NCI-H345 (cell line): ENCODE measurements at regions not wholly inside any gene's neighbourhood (a gene's known extent, or its start where the extent isn't known, plus 50 kb on each side); places are given as distances from the start of the nearest gene placed in this dataset.
"Not testable (repeated sequence)": the region's sequence is repeated elsewhere in the genome, so short reads cannot be mapped to it uniquely, and the experiment has no call there.

Experiments
- DNase-seq: peaks from one replicate; lab custom pipeline; 2025; lab: John Stamatoyannopoulos, UW

DNA sequence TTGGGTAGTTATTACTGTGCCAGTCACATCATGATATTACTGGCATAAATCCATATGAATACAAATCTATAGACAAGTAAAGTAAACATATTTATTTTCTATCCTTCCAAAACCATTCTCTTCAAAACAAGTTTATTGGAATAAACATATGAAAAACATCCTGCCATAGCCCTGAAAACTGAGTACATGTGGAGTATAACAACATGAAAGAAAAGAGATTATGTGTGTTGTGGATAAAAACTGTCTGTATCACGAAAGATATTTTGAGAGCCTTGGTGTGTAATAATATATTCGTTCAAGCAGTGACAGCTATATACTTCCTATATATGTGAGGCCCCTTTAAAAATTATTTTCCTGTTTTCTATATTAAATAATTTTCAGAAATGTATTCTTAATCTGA, 1742.2 kb downstream of the ARAP2 start:
- no peak for DNase-seq

GRCh38 chr4:34504731-34505130, 1739.6 kb downstream of the ARAP2 start:
- not testable (repeated sequence) for DNase-seq

GRCh38 chr4:34506511-34507092, 1737.7 kb downstream of the ARAP2 start:
- not testable (repeated sequence) for DNase-seq

DNA sequence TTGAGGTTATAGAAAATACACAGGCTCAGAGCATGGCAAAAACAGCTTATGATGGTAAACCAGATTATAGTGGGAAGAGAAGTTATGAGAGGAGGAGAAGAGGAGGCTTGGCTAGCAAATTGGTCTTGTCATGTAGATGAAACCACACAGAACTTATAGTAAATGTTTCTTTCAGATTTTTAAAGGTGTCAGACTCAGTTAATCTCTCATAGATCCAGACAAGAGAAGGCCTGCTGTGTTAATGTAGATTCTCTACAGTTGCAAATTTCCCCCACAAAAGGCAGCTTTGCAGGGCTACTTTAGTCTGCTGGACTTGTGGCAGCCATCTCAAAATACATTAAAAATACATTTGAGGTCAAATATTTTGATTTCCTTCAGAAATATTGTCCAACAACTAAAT, 1731.7 kb downstream of the ARAP2 start:
- no peak for DNase-seq

DNA sequence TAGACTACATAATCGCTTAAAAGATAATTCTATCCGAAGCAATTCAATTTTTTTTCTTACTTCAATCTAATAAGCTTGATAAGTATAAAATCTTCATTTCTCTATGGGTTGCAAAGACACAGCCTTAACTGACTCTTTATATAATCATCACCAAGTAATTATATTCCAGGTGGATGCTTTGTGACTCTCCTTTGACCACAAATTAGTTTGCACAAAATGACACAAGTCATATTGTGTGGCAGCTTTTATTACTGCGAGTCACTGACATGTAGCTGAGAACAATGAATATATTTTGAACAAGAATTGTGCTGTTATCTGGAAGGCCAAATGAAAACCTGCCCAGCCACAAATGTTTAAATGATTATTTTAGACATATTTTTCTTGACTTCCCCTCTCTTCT, 1727.8 kb downstream of the ARAP2 start:
- no peak for DNase-seq

- DNase-seq = peak; percentile 47
Observed at GRCh38 chr4:34534916-34535315, 1709.4 kb downstream of the ARAP2 start.

- DNase-seq = peak; percentile 8
Observed at GRCh38 chr4:34566091-34566490, 1678.2 kb downstream of the ARAP2 start.

DNA sequence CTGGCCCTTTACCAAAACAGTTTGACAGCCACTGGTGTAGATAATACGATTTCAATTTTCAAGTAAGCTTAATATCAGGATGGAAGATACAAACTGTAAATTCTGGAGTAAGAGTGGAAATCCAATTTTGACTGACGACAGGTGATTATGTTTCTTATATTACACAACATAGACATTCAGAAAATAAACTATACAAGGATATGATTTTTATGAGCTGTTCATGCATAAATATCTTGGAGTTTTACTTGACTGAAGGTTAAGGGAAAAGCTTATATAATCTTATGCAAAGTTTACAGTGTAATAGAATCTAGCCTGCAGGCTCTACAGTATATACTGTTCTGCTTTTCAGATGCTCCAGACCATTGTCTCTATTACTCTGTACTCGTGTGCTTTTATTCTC, 1672.3 kb downstream of the ARAP2 start:
- DNase-seq = no peak

DNA sequence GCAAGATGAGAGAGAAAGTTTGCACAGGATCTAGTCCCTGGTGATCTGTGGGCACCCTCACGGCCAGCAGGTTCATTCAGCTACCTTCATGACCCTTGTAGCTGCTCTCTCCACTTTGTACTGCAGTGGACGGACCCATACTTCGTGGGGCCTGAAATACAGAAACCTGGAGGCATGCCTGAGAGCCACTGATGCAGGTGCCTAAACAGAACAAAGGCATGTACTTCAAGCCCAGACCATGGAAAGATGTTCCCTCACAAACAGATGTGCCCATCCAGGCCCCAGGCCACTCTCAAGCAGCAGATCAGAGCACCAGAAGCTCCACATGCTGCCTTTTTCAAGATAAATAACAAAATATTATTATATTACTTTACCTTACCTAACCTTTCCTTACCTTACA, 1629.0 kb downstream of the ARAP2 start:
- DNase-seq = no peak

DNA sequence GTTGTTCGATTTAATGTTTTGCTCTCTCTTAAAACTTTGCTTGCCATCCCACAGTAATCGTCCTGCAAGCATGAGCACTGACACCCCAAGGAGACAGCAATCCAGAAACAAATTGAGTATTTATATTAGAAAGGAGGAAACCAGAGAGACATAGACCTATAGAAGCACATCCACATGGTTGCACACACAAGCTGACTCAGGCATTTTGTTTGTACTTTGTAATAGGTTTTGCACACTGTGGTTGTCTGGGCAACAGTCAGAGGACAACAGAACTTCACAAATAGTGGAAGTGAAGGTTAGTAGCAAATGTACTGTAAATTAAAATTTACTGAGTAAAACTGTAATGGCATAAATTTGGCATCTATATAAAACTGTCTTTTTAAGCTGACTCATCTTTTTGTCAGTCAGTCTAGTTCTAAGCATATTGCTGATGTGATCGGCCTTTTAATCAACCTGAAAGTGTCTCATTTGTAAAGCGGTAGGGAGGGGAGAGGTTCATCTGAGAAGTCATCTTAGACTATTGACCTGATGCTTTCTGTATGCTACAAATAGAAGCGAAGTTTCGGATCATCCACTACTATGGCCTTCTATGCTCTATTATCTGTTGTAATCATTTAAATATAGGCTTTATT, 1624.7 kb downstream of the ARAP2 start:
- DNase-seq = no peak

DNA sequence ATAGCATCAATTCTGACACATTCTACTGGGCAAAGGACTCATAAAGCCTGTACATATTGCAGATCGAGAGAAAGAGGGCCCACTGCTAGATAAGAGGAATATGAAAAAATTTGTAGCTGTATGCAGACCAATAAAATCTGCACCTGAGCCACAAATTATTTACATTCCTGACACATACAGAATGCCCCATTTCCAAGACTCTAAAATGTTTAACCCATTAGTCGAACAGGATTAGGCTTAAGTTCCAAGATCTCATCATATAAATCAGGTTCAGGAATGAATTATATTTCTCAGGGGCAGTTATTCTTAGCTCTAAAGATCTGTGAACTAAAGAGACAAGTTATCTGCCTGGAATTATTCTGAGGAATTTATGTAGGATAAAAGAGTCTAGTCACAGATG, 1615.8 kb downstream of the ARAP2 start:
- DNase-seq = no peak

- no peak for DNase-seq
Observed at GRCh38 chr4:34629451-34629850, 1614.9 kb downstream of the ARAP2 start.

- DNase-seq = no peak
Observed at GRCh38 chr4:34633241-34633640, 1611.1 kb downstream of the ARAP2 start.

DNA sequence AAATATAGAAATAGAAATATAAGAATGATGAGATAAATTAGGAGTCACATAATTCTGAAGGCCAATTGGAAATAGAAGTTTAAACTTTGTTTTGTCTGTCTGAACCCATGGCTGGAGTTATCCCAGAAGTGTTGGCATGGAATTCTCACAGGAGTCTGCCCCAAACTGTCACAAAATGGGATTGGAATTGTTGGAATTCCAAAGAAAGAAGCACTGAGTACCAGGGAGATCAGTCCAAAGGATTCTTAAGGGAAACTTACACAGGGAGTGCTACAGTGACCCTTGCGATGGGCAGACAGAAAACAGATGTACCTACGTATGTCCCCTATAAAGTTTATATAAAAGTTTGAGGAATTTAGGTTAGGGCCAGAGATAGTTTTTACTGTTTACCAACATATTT, 1607.7 kb downstream of the ARAP2 start:
- no peak for DNase-seq

- no peak for DNase-seq
Observed at GRCh38 chr4:34643476-34643875, 1600.8 kb downstream of the ARAP2 start.

DNA sequence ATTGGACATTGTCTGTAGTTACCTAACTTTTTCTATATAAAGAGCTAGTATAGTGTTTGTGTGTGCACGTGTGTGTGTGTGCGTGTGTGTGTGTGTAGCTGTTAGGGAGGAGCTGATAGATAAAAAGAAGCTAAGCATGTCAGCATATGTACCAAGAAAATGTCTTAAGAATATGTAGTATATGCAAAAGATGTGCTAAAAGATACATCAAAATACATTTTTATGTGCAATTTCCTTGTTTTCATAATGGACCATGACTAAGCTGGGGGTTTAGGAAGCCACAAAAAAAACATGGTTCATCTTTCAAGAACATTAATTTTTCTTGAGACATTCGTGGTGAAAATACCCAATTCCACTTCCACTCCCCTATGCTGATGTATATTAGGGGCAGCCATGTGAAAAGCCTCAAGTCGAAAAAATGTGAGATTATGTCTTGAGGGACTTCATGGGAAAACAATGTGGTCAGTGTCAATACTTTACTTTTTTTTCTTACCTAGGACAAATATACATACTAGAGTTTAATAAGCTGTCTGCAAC, 1599.7 kb downstream of the ARAP2 start:
- DNase-seq = no peak

GRCh38 chr4:34649716-34650115, 1594.6 kb downstream of the ARAP2 start:
- no peak for DNase-seq

GRCh38 chr4:34664051-34664450, 1580.3 kb downstream of the ARAP2 start:
- no peak for DNase-seq

DNA sequence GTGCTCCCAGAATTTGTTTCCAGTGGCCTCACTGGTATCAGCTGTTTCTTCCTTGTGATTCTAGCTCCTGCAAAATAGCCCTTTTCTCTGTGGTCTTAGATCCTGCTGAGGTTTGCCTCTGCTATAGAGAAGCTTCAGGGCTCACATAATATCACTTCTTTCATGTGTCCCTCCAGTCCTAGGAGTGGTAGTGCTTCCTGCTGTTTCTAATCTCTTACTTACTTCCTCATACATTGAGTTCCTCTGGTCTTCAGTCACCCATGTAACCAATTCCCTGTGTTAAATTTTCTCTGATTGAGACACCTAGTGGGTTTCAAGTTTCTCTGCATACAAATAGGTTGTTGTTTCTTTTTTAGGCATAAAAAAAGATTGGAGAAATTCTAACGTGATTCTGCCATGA, 1567.9 kb downstream of the ARAP2 start:
- no peak for DNase-seq

DNA sequence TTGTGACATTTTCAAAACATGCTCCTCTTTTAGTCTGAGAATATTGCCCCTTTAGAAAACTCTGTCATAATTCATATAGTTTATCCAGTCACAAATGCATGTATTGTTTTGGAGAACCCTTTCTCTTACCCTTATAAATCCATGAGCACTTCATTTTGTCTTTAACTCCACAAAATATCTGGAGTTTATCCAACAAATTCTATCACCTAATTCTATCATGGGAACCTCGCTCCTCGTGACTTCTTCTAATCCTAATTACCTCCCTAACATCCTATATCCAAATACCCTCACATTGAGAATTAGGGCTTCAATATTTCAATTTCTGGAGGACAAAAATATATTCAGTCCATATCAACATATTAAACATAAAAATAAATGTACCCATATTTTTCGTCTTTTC, 1565.9 kb downstream of the ARAP2 start:
- DNase-seq = no peak

DNA sequence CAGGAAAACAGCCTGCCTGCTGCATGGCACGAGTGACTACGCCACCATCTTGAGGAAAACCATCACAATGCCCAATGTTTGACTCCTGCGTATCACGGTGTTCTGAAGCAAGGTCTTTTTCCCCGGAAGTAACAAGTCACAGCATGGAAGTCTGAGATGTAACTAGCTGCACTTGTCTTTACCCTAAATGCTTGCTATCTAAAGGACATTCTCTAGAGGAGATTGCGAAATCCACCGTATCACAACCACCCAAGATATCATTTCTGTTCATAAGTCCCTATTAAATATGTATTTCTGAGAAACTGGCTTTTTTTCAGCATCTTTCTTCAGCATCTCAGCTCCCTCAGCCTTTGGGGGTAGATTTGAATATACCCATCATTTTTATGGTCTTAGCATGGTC, 1565.1 kb downstream of the ARAP2 start:
- no peak for DNase-seq

GRCh38 chr4:34709564-34709963, 1534.8 kb downstream of the ARAP2 start:
- no peak for DNase-seq

- DNase-seq = no peak
Observed at GRCh38 chr4:34718576-34719245, 1525.6 kb downstream of the ARAP2 start.
